GM12878 (cell line): ENCODE measurements at regions not wholly inside any gene's neighbourhood (a gene's known extent, or its start where the extent isn't known, plus 50 kb on each side); places are given as distances from the start of the nearest gene placed in this dataset.

Experiments
- ATAC-seq: fragments of 200-7000 bp; cut with Tn5 transposase; 3 replicates; pipeline ENCODE4 v1.9.1; 2020; ENCODE audit warnings: mild to moderate bottlenecking, moderate library complexity
- BruUV-seq: library from RNA; stranded (reverse); fragments of 400-500 nt; replicated peaks from 2 replicates; lab custom pipeline; 2021; lab: Mats Ljungman, UMichigan
- CTCF ChIA-PET: fragments of 300-600 bp; sonication (Branson Sonifier 250); formaldehyde crosslinking; extraction: SDS; loops from one replicate; lab custom pipeline; 2021; ENCODE audit warnings: inconsistent platforms; lab: Yijun Ruan, JAX
- POLR2A ChIA-PET: fragments of 350-600 bp; formaldehyde crosslinking; extraction: SDS; loops from one replicate; lab custom pipeline; 2021; ENCODE audit warnings: inconsistent platforms; lab: Charles Lee
- RAD21 ChIA-PET: fragments of 300-600 bp; sonication (Branson Sonifier 250); formaldehyde crosslinking; loops from one replicate; lab custom pipeline; 2023; ENCODE audit warnings: antibody characterized with exemption; ENCODE audit not compliant: unreplicated experiment; lab: Charles Lee
- SMC1A ChIA-PET: fragments of 300-600 bp; sonication (Branson Sonifier 250); formaldehyde crosslinking; loops from one replicate; lab custom pipeline; 2023; ENCODE audit not compliant: unreplicated experiment, uncharacterized antibody; lab: Charles Lee
- DNase-seq: peaks from one replicate; pipeline ENCODE4 v3.0.0-alpha.2; 2011; ENCODE audit warnings: low read depth, low spot score
- FAIRE-seq: peaks from 3 replicates; lab custom pipeline; 2011; peaks lifted over from hg19 to GRCh38; lab: Jason Lieb, UNC
- H2AFZ ChIP-seq: 2 replicates; pipeline ENCODE4 v1.6.0; 2011; ENCODE audit warnings: low read depth, low read length, control low read depth; ENCODE audit not compliant: control insufficient read depth
- H3K27ac ChIP-seq: 2 replicates; pipeline ENCODE4 v1.5.1; 2011; ENCODE audit warnings: control low read depth; ENCODE audit not compliant: control insufficient read depth, insufficient read depth
- H3K27me3 ChIP-seq, 2 experiments: replicated peaks in 1 of 2; 2 replicates each; pipeline versions ENCODE4 v1.6.0 to v1.6.1; 2011; ENCODE audit warnings: low read length in 1 of 2; ENCODE audit not compliant: control insufficient read depth in 2 of 2, insufficient read depth in 2 of 2
- H3K36me3 ChIP-seq, 2 experiments: 2 replicates each; pipeline ENCODE4 v1.5.1; 2011; ENCODE audit warnings: low read length in 1 of 2; ENCODE audit not compliant: control insufficient read depth in 2 of 2, insufficient read depth in 2 of 2
- H3K4me1 ChIP-seq: 2 replicates; pipeline ENCODE4 v1.6.1; 2011; ENCODE audit warnings: mild to moderate bottlenecking, low read length, moderate library complexity, mixed read lengths; ENCODE audit not compliant: control insufficient read depth, insufficient read depth
- H3K4me2 ChIP-seq: 2 replicates; pipeline ENCODE4 v1.6.0; 2011; ENCODE audit warnings: control low read depth; ENCODE audit not compliant: control insufficient read depth, insufficient read depth
- H3K4me3 ChIP-seq: fragments of 200-600 bp; sonication (generic); 2 replicates; pipeline ENCODE4 v1.5.1; 2016
- H3K79me2 ChIP-seq: 2 replicates; pipeline ENCODE4 v1.6.0; 2011; ENCODE audit warnings: low read length; ENCODE audit not compliant: control insufficient read depth, insufficient read depth
- H3K9ac ChIP-seq: 2 replicates; pipeline ENCODE4 v1.8.0; 2011; ENCODE audit warnings: low read length, control low read depth, mixed read lengths; ENCODE audit not compliant: control insufficient read depth, insufficient read depth
- H3K9me3 ChIP-seq: replicated peaks from 3 replicates; pipeline ENCODE4 v1.5.1; 2011; ENCODE audit warnings: mild to moderate bottlenecking, low read length; ENCODE audit not compliant: control insufficient read depth, insufficient read depth
- H4K20me1 ChIP-seq: 2 replicates; pipeline ENCODE4 v1.6.0; 2011; ENCODE audit not compliant: control insufficient read depth, insufficient read depth
- E2F8 ChIP-seq: fragments of 450-650 bp; IDR thresholded peaks from 2 replicates; pipeline ENCODE4 v1.6.1; 2018; ENCODE audit warnings: mild to moderate bottlenecking, low read depth, moderate library complexity; ENCODE audit not compliant: partially characterized antibody
- FOS ChIP-seq: IDR thresholded peaks from 3 replicates; pipeline ENCODE4 v1.6.1; 2011; ENCODE audit warnings: borderline replicate concordance; ENCODE audit not compliant: insufficient read length; ENCODE audit errors: extremely low read depth
- MXI1 ChIP-seq: fragments of 150-350 bp; IDR thresholded peaks from 2 replicates; pipeline ENCODE4 v1.6.1; 2011; ENCODE audit warnings: low read depth, mild to moderate bottlenecking, inconsistent platforms, low read length, improper control_type of control experiment
- SREBF1 ChIP-seq: IDR thresholded peaks from 2 replicates; pipeline ENCODE4 v1.6.1; 2012; ENCODE audit warnings: mild to moderate bottlenecking, low read length
- SREBF2 ChIP-seq: IDR thresholded peaks from 2 replicates; pipeline ENCODE4 v1.6.1; 2012; ENCODE audit warnings: mild to moderate bottlenecking, low read length
- WGBS: methylation state at CpG from one replicate; pipeline ENCODE4 v1.1.6; 2016; ENCODE audit warnings: low lambda C conversion rate; ENCODE audit not compliant: insufficient replicate concordance, insufficient coverage; ENCODE audit errors: missing lambda C conversion rate; 5-methylcytosine and 5-hydroxymethylcytosine counted together
- in situ Hi-C: fragments of 300-500 bp; cut with MboI; formaldehyde crosslinking; loops from 9 replicates; pipeline ENCODE4 v1.14.3; 2018; ENCODE audit warnings: mixed read lengths
- intact Hi-C: fragments of 100-400 bp; cut with micrococcal nuclease; formaldehyde crosslinking; loops from one replicate; pipeline ENCODE4 v1.14.2; 2022; ENCODE audit not compliant: unreplicated experiment

DNA sequence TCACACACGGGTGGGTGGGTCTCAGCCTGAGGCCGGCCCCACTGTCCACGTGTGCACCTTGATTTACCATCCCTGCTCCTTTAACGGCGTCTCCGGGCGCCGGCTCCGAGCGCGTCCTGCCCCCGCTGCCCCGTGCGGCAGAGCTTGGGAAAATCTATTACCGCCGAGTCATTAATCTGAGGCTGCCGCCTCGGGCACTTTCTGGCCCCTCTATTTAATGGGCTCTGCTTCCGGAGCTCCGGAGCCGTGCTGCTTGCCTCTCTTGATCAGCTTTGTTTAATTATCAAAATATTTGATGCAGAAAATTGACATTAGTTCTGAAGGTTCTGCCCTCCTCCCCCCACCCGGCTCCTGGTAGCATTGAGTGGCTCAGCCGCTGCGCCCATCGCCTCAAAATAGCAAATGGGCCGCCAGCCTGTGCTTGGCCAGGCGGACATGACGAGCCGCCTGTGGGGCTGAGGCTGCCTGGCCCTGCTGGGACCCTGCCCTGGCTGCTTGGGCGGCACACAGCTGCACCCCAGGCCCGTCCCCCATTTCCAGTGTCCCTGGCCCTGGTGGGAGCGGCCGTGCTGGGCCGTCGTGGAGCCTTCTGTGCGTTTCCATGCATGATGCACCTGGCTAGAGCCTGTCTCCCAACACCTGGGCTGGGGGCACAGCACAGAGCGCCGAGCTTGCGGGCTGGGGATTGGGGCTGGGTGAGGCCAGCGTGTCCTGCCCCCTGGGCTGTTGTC, 81.6 kb upstream of the TTC34 start:
- no peak overlapping the region for H3K9ac ChIP-seq
- no peak for TF ChIP-seq SREBF1
- TF ChIP-seq E2F8: no peak
- no peak for TF ChIP-seq FOS
- no peak for TF ChIP-seq MXI1
- no peak for TF ChIP-seq SREBF2
- TF ChIP-seq, all 136 proteins: peak for 0
- ChIA-PET SMC1A (no interaction called here), CTCF (no interaction called here), POLR2A (no interaction called here), RAD21 (no interaction called here)
- Histone ChIP-seq H3K27ac (no peak overlapping the region), H3K4me2 (no peak overlapping the region), H4K20me1 (no peaks in the 10 kb centered on the region), H3K27me3 (no peaks in the 10 kb centered on the region), H2AFZ (no peak overlapping the region), H3K4me1 (no peaks in the 10 kb centered on the region), H3K4me3 (no peak overlapping the region), H3K79me2 (no peaks in the 10 kb centered on the region), H3K9me3 (no peaks in the 10 kb centered on the region; the same call in 2 of the 3 replicates), H3K36me3 (no peaks in the 10 kb centered on the region)
- in situ Hi-C loops: no loop called here
- ATAC-seq (no peak), DNase-seq (no peak), FAIRE-seq (no peak)
- 44% methylated on average over 40 of the region's 40 CpGs for WGBS
- no TSS peak for BruUV-seq
- intact Hi-C loops: no loop called here
